GM19395 (cell line): ENCODE measurements at regions not wholly inside any gene's neighbourhood (a gene's known extent, or its start where the extent isn't known, plus 50 kb on each side); places are given as distances from the start of the nearest gene placed in this dataset.
"Not testable (repeated sequence)": the region's sequence is repeated elsewhere in the genome, so short reads cannot be mapped to it uniquely, and the experiment has no call there.

Source experiments
- ATAC-seq: cut with Tn5 transposase; IDR thresholded peaks from one replicate; pipeline ENCODE4 v1.9.1; 2021; ENCODE audit warnings: mild to moderate bottlenecking, moderate library complexity; ENCODE audit not compliant: unreplicated experiment

DNA sequence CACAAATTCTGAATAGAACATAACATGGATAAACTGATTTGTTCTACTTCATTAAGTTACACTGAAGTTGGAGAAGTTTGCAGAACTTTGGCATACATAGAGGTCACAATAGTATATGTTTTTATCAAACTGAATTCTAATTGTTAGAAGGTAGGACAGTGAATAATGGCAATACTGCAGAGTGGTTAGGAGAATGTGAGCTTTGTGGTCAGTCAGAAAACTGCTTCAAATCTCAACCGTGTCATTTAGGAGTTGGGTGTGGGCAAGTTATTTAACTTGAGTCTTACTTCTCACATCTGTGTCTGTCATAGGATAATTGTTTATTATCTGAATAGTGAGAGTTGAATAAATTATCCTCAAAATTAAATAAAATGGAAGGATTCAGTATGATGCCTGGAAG is 374.6 kb upstream of the SYT1 start:
- no peak for ATAC-seq

DNA sequence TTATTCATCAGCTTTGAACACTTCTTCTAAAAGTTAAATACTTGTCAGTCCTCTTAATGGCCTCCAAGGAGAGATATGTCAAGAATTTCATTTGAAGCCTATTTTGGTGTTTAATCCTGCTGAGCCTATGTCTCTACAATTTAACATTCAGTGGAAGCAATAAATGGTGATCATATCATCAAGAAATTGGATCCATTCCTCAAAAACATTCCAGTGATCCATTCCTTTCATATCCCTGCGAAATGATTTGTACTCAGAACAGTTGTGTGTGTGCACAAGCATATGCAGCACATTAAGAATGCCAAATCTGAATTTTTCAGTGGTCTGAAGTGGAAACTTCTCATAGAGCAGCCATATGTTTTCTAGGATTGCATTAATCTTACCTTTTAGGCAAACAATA is 373.7 kb upstream of the SYT1 start:
- no peak for ATAC-seq

DNA sequence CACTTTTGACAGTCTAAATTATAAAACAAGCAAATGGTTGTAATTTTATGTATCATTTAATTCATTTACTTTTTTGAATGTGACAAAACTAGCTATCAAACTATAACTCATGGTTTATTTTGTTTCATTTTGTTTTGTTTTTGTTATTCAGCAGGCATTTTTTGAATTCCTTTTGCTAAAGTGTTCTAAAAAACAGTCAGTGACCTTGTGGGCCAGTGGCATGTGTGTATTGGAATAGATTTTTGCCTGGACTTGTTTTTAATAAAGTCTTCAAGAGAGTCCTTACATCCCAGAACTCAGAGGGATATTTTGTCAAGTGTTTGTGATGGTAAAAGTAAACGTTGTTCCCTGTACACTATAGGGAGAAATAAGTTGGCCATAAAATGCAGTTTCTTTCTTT is 369.7 kb upstream of the SYT1 start:
- ATAC-seq: no peak

DNA sequence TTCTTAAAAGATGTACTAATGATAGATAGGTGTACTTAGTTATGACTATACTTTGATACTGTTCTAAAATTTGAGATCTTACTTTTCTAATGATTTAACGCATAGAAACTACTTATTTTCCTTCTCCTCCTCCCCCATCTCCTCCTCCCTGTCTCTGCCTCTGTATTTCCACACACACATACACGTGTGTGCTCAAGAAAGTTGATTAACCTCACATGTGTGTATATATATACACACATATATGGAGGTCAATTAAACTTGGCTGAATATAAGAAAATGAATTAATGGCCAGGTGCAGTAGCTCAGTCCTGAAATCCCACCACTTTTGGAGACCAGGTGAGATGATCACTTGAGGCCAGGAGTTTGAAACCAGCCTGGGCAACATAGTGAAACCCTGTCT is 362.7 kb upstream of the SYT1 start:
- ATAC-seq: no peak

DNA sequence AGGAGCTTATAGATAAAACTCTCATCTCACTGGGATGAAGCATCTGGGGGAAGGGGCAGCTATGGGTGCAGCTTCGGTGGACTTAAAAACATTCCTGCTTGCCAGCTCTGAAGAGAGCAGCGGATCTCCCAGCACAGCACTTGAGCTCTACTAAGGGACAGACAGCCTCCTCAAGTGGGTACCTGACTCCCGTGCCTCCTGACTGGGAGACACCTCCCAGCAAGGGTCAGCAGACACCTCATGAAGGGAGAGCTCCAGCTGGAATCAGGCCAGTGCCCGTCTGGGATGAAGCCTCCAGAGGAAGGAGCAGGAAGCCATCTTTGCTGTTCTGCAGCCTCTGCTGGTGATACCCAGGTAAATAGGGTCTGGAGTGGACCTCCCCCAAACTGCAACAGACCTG is 345.2 kb upstream of the SYT1 start:
- ATAC-seq: no peak

DNA sequence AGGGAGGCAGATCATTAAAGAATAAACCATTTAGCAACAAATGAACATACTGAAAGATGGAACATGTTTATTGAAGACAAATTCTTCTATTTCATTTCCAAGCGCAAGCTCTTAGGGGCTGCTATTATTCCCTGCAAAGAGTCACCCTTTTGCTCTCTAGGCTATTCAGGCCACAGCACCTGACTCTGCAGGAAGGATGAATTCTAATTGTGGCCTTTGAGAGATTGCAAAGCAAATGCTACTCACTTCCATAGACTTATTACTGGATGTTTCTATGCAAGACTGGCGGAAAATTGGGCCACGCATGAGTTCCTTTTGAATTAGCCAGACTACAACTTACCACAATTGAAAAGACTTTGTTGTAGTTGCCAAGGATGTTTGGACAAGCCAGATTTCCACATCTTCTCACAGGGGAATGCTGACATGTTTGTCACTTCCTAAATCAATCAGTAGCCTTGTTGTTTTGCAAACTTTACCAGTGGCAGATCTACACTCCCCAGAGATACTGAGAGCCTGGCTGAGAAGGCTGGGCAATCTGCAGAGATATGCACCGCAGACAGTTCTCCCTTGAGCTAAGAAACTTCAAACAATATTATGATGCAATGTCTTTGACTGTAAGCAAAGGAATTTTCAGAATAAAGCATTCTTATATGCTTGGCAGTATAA is 334.3 kb upstream of the SYT1 start:
- ATAC-seq: no peak

DNA sequence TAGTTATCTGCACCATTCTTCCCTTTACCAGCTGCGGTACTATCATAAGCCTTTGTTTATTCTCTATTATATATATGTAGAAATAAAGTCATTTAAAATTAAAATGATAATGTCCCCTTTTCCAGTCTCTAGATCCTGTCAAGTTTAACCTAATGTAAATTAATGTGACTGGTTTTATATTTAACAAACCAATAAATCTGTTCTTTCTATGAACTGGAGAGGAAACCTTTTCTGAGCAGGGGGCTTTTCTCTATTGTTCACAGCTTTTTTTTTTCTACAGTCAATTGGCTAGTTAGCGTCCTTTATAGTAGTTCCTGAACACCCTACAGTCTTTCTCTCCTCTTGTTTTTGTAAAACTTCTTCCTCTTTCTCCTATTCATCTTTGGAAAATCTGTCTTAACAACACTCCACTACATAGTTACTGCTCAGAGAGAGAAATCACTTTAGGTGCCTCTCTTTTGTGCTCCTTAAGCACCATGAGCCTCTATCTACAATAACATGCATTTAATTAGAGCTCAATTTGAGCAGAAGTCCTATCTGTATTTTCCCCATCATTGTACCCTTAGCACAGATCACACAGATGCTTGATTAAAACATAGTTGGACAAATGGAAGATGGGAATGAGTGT is 332.6 kb upstream of the SYT1 start:
- ATAC-seq: no peak

DNA sequence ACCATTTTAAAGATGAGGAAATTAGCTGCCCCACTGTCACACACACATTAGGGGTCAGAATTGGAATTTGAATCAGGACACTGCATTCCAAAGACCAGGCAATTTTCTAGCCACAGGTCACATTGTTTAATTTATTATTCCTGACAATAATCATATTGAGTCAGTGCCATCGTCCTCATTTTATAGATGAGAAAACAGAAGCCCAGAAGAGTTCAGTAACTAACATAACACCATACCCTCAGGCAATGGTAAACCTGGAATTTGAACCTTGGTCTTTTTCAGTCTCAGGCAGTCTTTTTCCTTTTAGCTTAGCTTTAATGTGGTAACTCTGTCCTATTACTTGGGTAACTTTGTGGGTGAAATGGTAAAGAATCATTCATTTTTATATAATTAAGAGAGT is 330.3 kb upstream of the SYT1 start:
- ATAC-seq: no peak

DNA sequence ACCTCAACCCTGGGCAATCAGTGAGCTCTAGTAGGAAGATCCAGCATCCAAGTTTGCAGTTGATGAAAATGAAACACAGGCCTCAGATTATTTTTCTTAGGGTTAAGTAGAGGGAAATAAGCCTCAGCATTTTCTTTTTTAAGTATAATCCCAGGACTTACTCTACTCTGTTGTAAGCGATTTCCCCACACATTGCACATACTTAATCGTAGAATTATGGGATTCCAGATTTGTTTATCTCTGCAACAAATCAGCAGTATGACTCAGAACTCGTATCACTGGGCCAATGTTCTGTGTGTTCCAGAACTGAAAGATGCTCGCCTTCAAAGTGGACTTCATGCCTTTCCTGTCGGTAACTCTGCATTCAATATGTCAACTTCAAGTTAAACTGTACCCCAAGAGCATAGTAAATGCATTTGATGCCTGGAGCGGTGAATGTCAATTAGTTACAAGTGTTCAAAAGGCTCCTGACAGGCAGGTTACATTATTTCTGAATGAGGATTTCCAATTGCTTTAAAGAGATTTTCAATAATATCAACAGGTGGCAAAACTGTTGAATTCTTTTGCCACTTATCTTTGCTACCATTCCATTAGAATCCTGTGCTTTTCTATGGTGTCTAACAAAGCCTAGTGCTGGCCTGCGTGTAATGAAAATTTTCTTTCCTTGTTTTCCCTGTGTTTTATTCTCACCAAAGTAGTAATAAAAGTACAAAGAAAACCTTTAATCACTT is 323.8 kb upstream of the SYT1 start:
- no peak for ATAC-seq

- ATAC-seq: no peak
Measured at GRCh38 chr12:78550831-78551230, 313.7 kb upstream of the SYT1 start.

- no peak for ATAC-seq
Measured at GRCh38 chr12:78555802-78556201, 308.8 kb upstream of the SYT1 start.

DNA sequence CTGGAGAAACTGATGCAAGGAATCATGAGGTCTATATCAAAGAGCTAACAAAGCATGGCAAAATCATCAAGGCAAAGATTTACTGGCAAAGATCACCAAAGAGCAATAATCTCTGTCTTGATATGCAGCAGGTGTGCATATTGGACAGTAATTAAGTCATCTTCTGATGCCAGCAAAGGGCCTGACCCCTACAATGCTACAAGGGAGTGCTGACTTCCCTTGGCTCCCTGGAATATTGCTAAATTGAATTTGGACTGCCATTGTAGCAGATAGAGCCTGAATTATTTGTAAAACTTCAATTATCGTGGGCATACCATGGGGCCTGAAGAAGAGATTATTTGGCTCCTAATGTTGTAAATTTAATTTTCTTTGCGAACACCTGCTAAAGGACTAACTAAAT is 307.9 kb upstream of the SYT1 start:
- ATAC-seq: no peak

- no peak for ATAC-seq
Measured at GRCh38 chr12:78559416-78559815, 305.2 kb upstream of the SYT1 start.

GRCh38 chr12:78559886-78560285 is 304.7 kb upstream of the SYT1 start:
- no peak for ATAC-seq

- ATAC-seq: no peak
Measured at GRCh38 chr12:78560633-78561032, 303.9 kb upstream of the SYT1 start.

DNA sequence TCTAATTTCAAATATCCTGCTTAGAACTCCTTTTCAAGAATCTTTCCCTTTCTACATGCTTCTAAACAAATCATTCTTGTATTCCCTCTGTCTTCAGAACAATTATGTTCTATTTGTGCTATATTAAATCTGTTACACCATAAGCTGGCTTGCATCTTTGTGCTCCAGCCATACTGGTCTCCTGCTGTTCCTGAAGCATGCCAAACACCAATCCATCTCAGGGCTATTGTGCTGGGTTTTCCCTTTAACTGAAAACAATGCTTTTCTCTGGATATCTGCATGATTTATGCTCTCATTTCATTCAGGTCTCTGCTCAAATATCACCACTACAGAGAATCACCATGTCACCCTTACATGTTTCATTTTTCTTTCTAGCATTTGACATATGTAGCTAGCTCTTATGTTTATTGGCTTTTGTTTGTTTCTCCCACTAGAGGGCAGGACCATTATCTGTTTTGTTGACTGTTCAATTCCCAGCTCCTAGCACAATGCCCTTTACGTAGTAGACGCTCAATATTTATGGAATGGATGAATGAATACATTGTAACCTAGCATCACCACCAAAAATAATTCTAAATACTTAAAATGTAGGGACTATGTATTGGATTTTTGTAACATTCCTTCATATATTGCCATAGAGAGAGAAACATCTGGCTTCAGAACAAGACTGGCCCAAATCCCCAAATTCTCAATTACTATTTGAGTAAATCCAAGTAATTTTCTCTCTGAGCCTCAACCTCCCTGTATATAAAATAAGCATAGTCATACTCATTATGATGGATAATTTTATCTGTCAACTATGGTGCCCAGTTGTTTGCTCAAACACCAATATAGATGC is 302.0 kb upstream of the SYT1 start:
- peak; percentile 57 for ATAC-seq

GRCh38 chr12:78563826-78564225 is 300.7 kb upstream of the SYT1 start:
- no peak for ATAC-seq

GRCh38 chr12:78566456-78566855 is 298.1 kb upstream of the SYT1 start:
- no peak for ATAC-seq

GRCh38 chr12:78568321-78569020 is 296.1 kb upstream of the SYT1 start:
- ATAC-seq: no peak

GRCh38 chr12:78571953-78572352 is 292.6 kb upstream of the SYT1 start:
- ATAC-seq: no peak

- not testable (repeated sequence) for ATAC-seq
Measured at GRCh38 chr12:78575208-78575607, 289.4 kb upstream of the SYT1 start.
